ENCODE measurements at regions not wholly inside any gene's neighbourhood (a gene's known extent, or its start where the extent isn't known, plus 50 kb on each side); places are given as distances from the start of the nearest gene placed in this dataset.

DNA sequence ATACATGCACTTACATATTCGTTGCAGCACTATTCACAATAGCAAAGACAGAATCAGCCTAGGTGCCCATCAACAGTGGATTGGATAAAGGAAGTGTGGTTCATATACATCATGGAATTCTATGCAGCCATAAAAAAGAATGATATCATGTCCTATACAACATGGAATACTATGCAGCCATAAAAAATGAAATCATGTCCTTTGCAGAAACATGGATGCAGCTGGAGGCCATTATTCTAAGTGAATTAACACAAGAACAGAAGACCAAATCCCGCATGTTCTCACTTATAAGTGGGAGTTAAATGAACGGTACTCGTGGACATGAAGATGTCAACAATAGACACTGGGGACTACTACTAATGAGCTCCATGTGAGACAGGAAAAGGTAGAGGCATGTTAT, 288.1 kb upstream of the TFPI start:
- DNase-seq (no peak), ATAC-seq (ENCODE audit: low read depth) (no peak)
- Histone ChIP-seq H3K4me1 (ENCODE audit: control insufficient read depth, insufficient read depth, low read length) (no peaks in the 10 kb centered on the region), H3K4ac (ENCODE audit: low read depth, low read length) (no peak overlapping the region), H4K91ac (ENCODE audit: insufficient read depth, low read depth, low read length) (no peak overlapping the region), H2AK5ac (ENCODE audit: low read depth, low read length) (no peak overlapping the region), H3K9ac (ENCODE audit: low read depth, low read length) (no peak overlapping the region), H3K23ac (ENCODE audit: low read depth, low read length) (no peak overlapping the region), H3K4me2 (ENCODE audit: low read depth, low read length) (no peak overlapping the region), H3K14ac (replicated peaks; ENCODE audit: low read depth, low read length) (no peak overlapping the region), H2BK15ac (ENCODE audit: low read depth, low read length) (no peak overlapping the region), H3K9me3 (ENCODE audit: control insufficient read depth, insufficient read depth, low read length) (no peaks in the 10 kb centered on the region), H3K27me3 (ENCODE audit: control insufficient read depth, insufficient read depth, low read length) (no peaks in the 10 kb centered on the region; the same call in 1 of the 2 replicates), H3K36me3 (ENCODE audit: control insufficient read depth, insufficient read depth, low read length) (no peaks in the 10 kb centered on the region), H2BK120ac (ENCODE audit: low read depth, low read length) (no peak overlapping the region), H4K5ac (ENCODE audit: low read depth, low read length) (no peak overlapping the region), H3K79me1 (ENCODE audit: low read depth in 1 of 2, low read length in 2 of 2) (no peaks in the 10 kb centered on the region), H4K20me1 (ENCODE audit: insufficient read depth, low read length) (no peaks in the 10 kb centered on the region), H4K8ac (ENCODE audit: low read depth in 2 of 2, low read length in 2 of 2) (no peak overlapping the region), H3K56ac (ENCODE audit: extremely low read depth, insufficient read depth, low read length) (no peak overlapping the region), H2BK5ac (ENCODE audit: low read depth, low read length, poor library complexity, severe bottlenecking) (no peak overlapping the region), H3K27ac (ENCODE audit: insufficient read depth, low read length) (no peak overlapping the region), H3K4me3 (ENCODE audit: insufficient read depth, low read depth, low read length) (no peak overlapping the region), H2BK20ac (ENCODE audit: low read depth, low read length) (no peak overlapping the region), H2AK9ac (replicated peaks; ENCODE audit: low read depth, low read length, poor library complexity) (no peak overlapping the region), H3K18ac (ENCODE audit: low read depth, low read length) (no peak overlapping the region), H3K9me1 (ENCODE audit: insufficient read depth, low read length) (no peaks in the 10 kb centered on the region), H2AFZ (replicated peaks; ENCODE audit: low read length, poor library complexity) (no peak overlapping the region)
- no TSS peak for BruUV-seq (replicated peaks)
- WGBS, 2 experiments (ENCODE audit: extremely low coverage in 2 of 2, insufficient read length in 1 of 2), result 100% methylated on average over 2 of the region's 4 CpGs; no CpG with 5 or more reads in 1 of the 2 experiments
- CTCF ChIA-PET, result interaction anchor here (1.2 to 2.3 kb wide), 4 partner anchors 11 to 343 kb away, joined by 3 to 7 read pairs (median 3); no protein-coding TSS in a partner anchor
- TF ChIP-seq CEBPB (IDR thresholded peaks at IDR 0.05; ENCODE audit: low read depth, low read length) (no peak), FOS (IDR thresholded peaks at IDR 0.05; ENCODE audit: low read depth, low read length) (no peak), MXI1 (IDR thresholded peaks at IDR 0.05; ENCODE audit: borderline replicate concordance, low read depth, low read length) (no peak), RAD21 (IDR thresholded peaks at IDR 0.05; ENCODE audit: low read length) (no peak), MAZ (IDR thresholded peaks at IDR 0.05; ENCODE audit: borderline replicate concordance, low read depth, low read length) (no peak), ELK1 (IDR thresholded peaks at IDR 0.05; ENCODE audit: borderline replicate concordance, low read depth, low read length) (no peak), BHLHE40 (IDR thresholded peaks at IDR 0.05; ENCODE audit: low read depth, low read length) (no peak), POLR2A (IDR thresholded peaks at IDR 0.05; ENCODE audit: low read depth, low read length) (no peak), RFX5 (IDR thresholded peaks at IDR 0.05; ENCODE audit: low read depth, low read length) (no peak), NFE2L2 (IDR thresholded peaks at IDR 0.05; ENCODE audit: low read depth, low read length) (no peak), SMC3 (IDR thresholded peaks at IDR 0.05; ENCODE audit: low read depth, low read length) (no peak), RCOR1 (IDR thresholded peaks at IDR 0.05; ENCODE audit: insufficient replicate concordance, low read length) (no peak), CHD1 (IDR thresholded peaks at IDR 0.05; ENCODE audit: low read depth, low read length) (no peak), MAFK (IDR thresholded peaks at IDR 0.05; ENCODE audit: low read depth, low read length) (no peak)
- TF ChIP-seq, protein P1, sequence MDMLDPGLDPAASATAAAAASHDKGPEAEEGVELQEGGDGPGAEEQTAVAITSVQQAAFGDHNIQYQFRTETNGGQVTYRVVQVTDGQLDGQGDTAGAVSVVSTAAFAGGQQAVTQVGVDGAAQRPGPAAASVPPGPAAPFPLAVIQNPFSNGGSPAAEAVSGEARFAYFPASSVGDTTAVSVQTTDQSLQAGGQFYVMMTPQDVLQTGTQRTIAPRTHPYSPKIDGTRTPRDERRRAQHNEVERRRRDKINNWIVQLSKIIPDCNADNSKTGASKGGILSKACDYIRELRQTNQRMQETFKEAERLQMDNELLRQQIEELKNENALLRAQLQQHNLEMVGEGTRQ (IDR thresholded peaks at IDR 0.05; ENCODE audit: low read depth, low read length), result no peak
- TF ChIP-seq, protein P2, sequence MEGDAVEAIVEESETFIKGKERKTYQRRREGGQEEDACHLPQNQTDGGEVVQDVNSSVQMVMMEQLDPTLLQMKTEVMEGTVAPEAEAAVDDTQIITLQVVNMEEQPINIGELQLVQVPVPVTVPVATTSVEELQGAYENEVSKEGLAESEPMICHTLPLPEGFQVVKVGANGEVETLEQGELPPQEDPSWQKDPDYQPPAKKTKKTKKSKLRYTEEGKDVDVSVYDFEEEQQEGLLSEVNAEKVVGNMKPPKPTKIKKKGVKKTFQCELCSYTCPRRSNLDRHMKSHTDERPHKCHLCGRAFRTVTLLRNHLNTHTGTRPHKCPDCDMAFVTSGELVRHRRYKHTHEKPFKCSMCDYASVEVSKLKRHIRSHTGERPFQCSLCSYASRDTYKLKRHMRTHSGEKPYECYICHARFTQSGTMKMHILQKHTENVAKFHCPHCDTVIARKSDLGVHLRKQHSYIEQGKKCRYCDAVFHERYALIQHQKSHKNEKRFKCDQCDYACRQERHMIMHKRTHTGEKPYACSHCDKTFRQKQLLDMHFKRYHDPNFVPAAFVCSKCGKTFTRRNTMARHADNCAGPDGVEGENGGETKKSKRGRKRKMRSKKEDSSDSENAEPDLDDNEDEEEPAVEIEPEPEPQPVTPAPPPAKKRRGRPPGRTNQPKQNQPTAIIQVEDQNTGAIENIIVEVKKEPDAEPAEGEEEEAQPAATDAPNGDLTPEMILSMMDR (conservative IDR thresholded peaks at IDR 0.05; ENCODE audit: low read depth, low read length), result no peak
- in situ Hi-C loops (cut with MboI; ENCODE audit: low sequenced_read_pairs) (loop anchor here (10.0 kb wide), 1 partner anchor 238 kb away; no protein-coding TSS in a partner anchor), dilution Hi-C loops (cut with HindIII; ENCODE audit: low sequenced_read_pairs, unreplicated experiment) (no loop called here), intact Hi-C loops (cut with micrococcal nuclease) (loop anchor here (2.0 to 5.0 kb wide), 2 partner anchors 185 to 342 kb away; no protein-coding TSS in a partner anchor)
- POLR2A ChIA-PET (ENCODE audit: unreplicated experiment), result no interaction called here
